K562 (cell line): ENCODE measurements at regions not wholly inside any gene's neighbourhood (a gene's known extent, or its start where the extent isn't known, plus 50 kb on each side); places are given as distances from the start of the nearest gene placed in this dataset.
A peak's percentile ranks its signal among the peaks of the same experiment; 100 is the strongest.

Experiments
- ARID2 ChIP-seq: fragments of 450-650 bp; IDR thresholded peaks from 2 replicates; pipeline ENCODE4 v1.6.1; 2017; ENCODE audit warnings: antibody characterized with exemption, mild to moderate bottlenecking
- ARNT ChIP-seq, 2 experiments: fragments of 450-650 bp; IDR thresholded peaks; 2 replicates each; pipeline ENCODE4 v1.6.1; 2016; ENCODE audit warnings: mild to moderate bottlenecking in 1 of 2
- ATF4 ChIP-seq: fragments of 450-650 bp; formaldehyde crosslinking; IDR thresholded peaks from 2 replicates; pipeline ENCODE4 v1.4.0; 2022; ENCODE audit warnings: mild to moderate bottlenecking, moderate library complexity
- BACH1 ChIP-seq: fragments of 200-800 bp; sonication (Bioruptor generic); IDR thresholded peaks from 2 replicates; pipeline ENCODE4 v1.6.1; 2016; ENCODE audit warnings: missing genetic modification characterization, missing compliant biosample characterization
- BCL6 ChIP-seq: fragments of 250-450 bp; sonication (Bioruptor Pico); IDR thresholded peaks from 2 replicates; pipeline ENCODE4 v1.4.0; 2020
- BCOR ChIP-seq: fragments of 450-650 bp; IDR thresholded peaks from 2 replicates; pipeline ENCODE4 v1.6.1; 2016
- BRD9 ChIP-seq: fragments of 450-650 bp; IDR thresholded peaks from 2 replicates; pipeline ENCODE4 v1.6.1; 2018; ENCODE audit warnings: low read depth; ENCODE audit not compliant: partially characterized antibody
- CREM ChIP-seq: IDR thresholded peaks from 2 replicates; pipeline ENCODE4 v1.6.1; 2014; ENCODE audit warnings: antibody characterized with exemption, low read depth
- FOSL1 ChIP-seq: fragments of 200-800 bp; sonication (Bioruptor generic); conservative IDR thresholded peaks from 2 replicates; pipeline ENCODE4 v1.6.1; 2016; ENCODE audit warnings: missing genetic modification characterization, missing compliant biosample characterization
- FOXA1 ChIP-seq: fragments of 450-650 bp; IDR thresholded peaks from 2 replicates; pipeline ENCODE4 v1.6.1; 2016; ENCODE audit warnings: mild to moderate bottlenecking, borderline replicate concordance
- FOXJ3 ChIP-seq: sonication (generic); formaldehyde crosslinking; IDR thresholded peaks from 2 replicates; pipeline ENCODE4 v1.4.0; 2020; ENCODE audit warnings: mild to moderate bottlenecking, missing genetic modification reagents
- HCFC1 ChIP-seq: IDR thresholded peaks from 2 replicates; pipeline ENCODE4 v1.6.1; 2012; ENCODE audit warnings: low read depth, low read length, improper control_type of control experiment
- HDAC2 ChIP-seq: fragments of 450-650 bp; IDR thresholded peaks from 2 replicates; pipeline ENCODE4 v1.6.1; 2016; ENCODE audit warnings: mild to moderate bottlenecking
- HDAC3 ChIP-seq: fragments of 450-650 bp; IDR thresholded peaks from 2 replicates; pipeline ENCODE4 v1.6.1; 2018; ENCODE audit warnings: borderline replicate concordance, mild to moderate bottlenecking, moderate library complexity; ENCODE audit not compliant: partially characterized antibody
- HLTF ChIP-seq: fragments of 450-650 bp; IDR thresholded peaks from 2 replicates; pipeline ENCODE4 v1.6.1; 2016
- HMG20B ChIP-seq: fragments of 250-450 bp; sonication (Bioruptor Pico); IDR thresholded peaks from 2 replicates; pipeline ENCODE4 v1.5.0; 2021; ENCODE audit warnings: mild to moderate bottlenecking
- NBN ChIP-seq: fragments of 450-650 bp; IDR thresholded peaks from 2 replicates; pipeline ENCODE4 v1.6.1; 2016; ENCODE audit warnings: low read depth, mild to moderate bottlenecking
- NFIC ChIP-seq: fragments of 450-650 bp; IDR thresholded peaks from 2 replicates; pipeline ENCODE4 v1.6.1; 2017; ENCODE audit warnings: mild to moderate bottlenecking, inconsistent platforms
- SMAD3 ChIP-seq: fragments of 450-650 bp; formaldehyde crosslinking; conservative IDR thresholded peaks from 2 replicates; pipeline ENCODE4 v1.4.0; 2020; ENCODE audit warnings: mild to moderate bottlenecking
- SMARCA4 ChIP-seq: fragments of 450-650 bp; IDR thresholded peaks from 2 replicates; pipeline ENCODE4 v1.6.1; 2016
- STAT5A ChIP-seq: IDR thresholded peaks from 2 replicates; pipeline ENCODE4 v1.6.1; 2012; ENCODE audit warnings: low read length, inconsistent platforms, borderline replicate concordance
- TCF3 ChIP-seq: sonication (generic); formaldehyde crosslinking; IDR thresholded peaks from 2 replicates; pipeline ENCODE4 v1.4.0; 2020; ENCODE audit warnings: mild to moderate bottlenecking, missing genetic modification reagents
- TCFL5 ChIP-seq: fragments of 250-450 bp; sonication (Bioruptor Pico); conservative IDR thresholded peaks from 2 replicates; pipeline ENCODE4 v1.6.1; 2021; ENCODE audit warnings: mild to moderate bottlenecking, moderate library complexity, matching md5 sums
- YY1 ChIP-seq, 3 experiments: IDR thresholded peaks; 2 replicates each; pipeline ENCODE4 v1.6.1; 2011; ENCODE audit warnings: low read length in 2 of 3, mild to moderate bottlenecking in 2 of 3, moderate library complexity in 2 of 3, borderline replicate concordance in 1 of 3, control low read depth in 1 of 3, low read depth in 1 of 3; ENCODE audit not compliant: insufficient read depth in 3 of 3, insufficient replicate concordance in 2 of 3, control insufficient read depth in 1 of 3, insufficient read length in 1 of 3; ENCODE audit errors: extremely low read depth in 1 of 3
- ZFPM2 ChIP-seq: fragments of 250-450 bp; sonication (Bioruptor Pico); IDR thresholded peaks from 2 replicates; pipeline ENCODE4 v1.5.1; 2022; ENCODE audit warnings: mild to moderate bottlenecking
- ZNF140 ChIP-seq: fragments of 250-450 bp; sonication (Bioruptor Pico); IDR thresholded peaks from 2 replicates; pipeline ENCODE4 v1.8.0; 2021; ENCODE audit warnings: moderate library complexity, mild to moderate bottlenecking, inconsistent platforms
- ZNF175 ChIP-seq: fragments of 200-800 bp; sonication (Bioruptor generic); IDR thresholded peaks from 2 replicates; pipeline ENCODE4 v1.6.1; 2016; ENCODE audit warnings: low read depth, mild to moderate bottlenecking, missing genetic modification characterization, missing compliant biosample characterization
- ZNF311 ChIP-seq: fragments of 250-450 bp; sonication (Bioruptor Pico); IDR thresholded peaks from 2 replicates; pipeline ENCODE4 v1.4.0; 2020; ENCODE audit warnings: mild to moderate bottlenecking, moderate library complexity
- ZNF316 ChIP-seq: fragments of 450-650 bp; IDR thresholded peaks from 2 replicates; pipeline ENCODE4 v1.6.1; 2016
- ZNF444 ChIP-seq: fragments of 250-450 bp; sonication (Bioruptor Pico); IDR thresholded peaks from 2 replicates; pipeline ENCODE4 v1.4.0; 2020; ENCODE audit warnings: mild to moderate bottlenecking, moderate library complexity
- ZNF766 ChIP-seq: fragments of 200-800 bp; sonication (Bioruptor generic); conservative IDR thresholded peaks from 2 replicates; pipeline ENCODE4 v1.6.1; 2016; ENCODE audit warnings: missing genetic modification characterization, missing compliant biosample characterization
- TF ChIP-seq, protein P1 (sequence below): sonication (generic); formaldehyde crosslinking; IDR thresholded peaks from 2 replicates; pipeline ENCODE4 v1.8.1; 2022; ENCODE audit warnings: missing genetic modification reagents

DNA sequence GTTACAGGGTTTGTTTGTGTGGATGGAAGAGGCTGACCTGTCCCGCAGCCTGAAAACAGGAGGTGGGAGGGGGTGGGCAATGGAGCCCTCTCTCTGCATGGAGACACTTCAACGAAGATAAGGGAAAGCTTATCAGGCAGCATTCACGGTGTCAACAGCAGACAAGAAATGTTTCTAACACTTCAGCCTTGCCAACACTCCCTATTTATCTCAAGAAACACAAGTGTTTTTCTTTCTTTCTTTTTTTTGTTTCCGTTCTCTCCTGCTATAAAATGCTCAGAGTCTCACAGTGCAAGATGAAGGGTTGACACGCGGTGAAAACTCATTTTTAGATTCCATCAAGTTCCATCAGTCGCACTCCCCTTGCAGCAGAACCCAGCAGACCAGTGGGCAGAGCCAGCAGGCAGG lies 594.4 kb downstream of the MATN1 start (continued):
- no peak for TF ChIP-seq FOXJ3 (CRISPR knock-in tag)
- TF ChIP-seq SMAD3 (CRISPR knock-in tag) = 0 out of 2 replicates have a peak, but pooled peaks have one; percentile 48
- TF ChIP-seq ZNF140 = no peak
- peak; percentile 97 for TF ChIP-seq SMARCA4
- TF ChIP-seq BRD9 = no peak
- TF ChIP-seq ARID2 = no peak
- TF ChIP-seq TCF3 = peak; percentile 98
- TF ChIP-seq ZNF316 = no peak
- TF ChIP-seq ARNT (IDR thresholded peaks at IDR 0.05) = peak in 1 of 2 experiments; percentile 67; a peak in 2 of 4 replicates
- TF ChIP-seq ZNF766 (CRISPR knock-in tag) = peak; percentile 85
- no peak for TF ChIP-seq YY1 (IDR thresholded peaks at IDR 0.05; ENCODE audit: borderline replicate concordance in 1 of 3, control insufficient read depth in 1 of 3, extremely low read depth in 1 of 3, insufficient read depth in 3 of 3, insufficient read length in 1 of 3, insufficient replicate concordance in 2 of 3, low read depth in 1 of 3, low read length in 2 of 3)
- no peak for TF ChIP-seq ZFPM2
- no peak for TF ChIP-seq ZNF444 (CRISPR knock-in tag)
- TF ChIP-seq TCFL5 (CRISPR knock-in tag) = no peak
- TF ChIP-seq, protein P1, sequence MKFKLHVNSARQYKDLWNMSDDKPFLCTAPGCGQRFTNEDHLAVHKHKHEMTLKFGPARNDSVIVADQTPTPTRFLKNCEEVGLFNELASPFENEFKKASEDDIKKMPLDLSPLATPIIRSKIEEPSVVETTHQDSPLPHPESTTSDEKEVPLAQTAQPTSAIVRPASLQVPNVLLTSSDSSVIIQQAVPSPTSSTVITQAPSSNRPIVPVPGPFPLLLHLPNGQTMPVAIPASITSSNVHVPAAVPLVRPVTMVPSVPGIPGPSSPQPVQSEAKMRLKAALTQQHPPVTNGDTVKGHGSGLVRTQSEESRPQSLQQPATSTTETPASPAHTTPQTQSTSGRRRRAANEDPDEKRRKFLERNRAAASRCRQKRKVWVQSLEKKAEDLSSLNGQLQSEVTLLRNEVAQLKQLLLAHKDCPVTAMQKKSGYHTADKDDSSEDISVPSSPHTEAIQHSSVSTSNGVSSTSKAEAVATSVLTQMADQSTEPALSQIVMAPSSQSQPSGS (CRISPR knock-in tag) = no peak
- TF ChIP-seq CREM = peak; percentile 42; the same call in 1 of the 2 replicates
- peak; percentile 81 for TF ChIP-seq HDAC2
- peak; percentile 58; the same call in 1 of the 2 replicates for TF ChIP-seq NBN
- TF ChIP-seq BCOR = peak; percentile 75; the same call in 1 of the 2 replicates
- peak; percentile 70; the same call in 1 of the 2 replicates for TF ChIP-seq ATF4
- peak; percentile 89 for TF ChIP-seq NFIC
- peak; percentile 82 for TF ChIP-seq HDAC3
- no peak for TF ChIP-seq HMG20B
- peak; percentile 70; the same call in 1 of the 2 replicates for TF ChIP-seq HLTF
- no peak for TF ChIP-seq BACH1 (tag)
- TF ChIP-seq FOXA1 = no peak
- 0 out of 2 replicates have a peak, but pooled peaks have one; percentile 19 for TF ChIP-seq BCL6
- TF ChIP-seq HCFC1 = no peak
- TF ChIP-seq ZNF175 = no peak
- TF ChIP-seq STAT5A = peak; percentile 76
- peak; percentile 55; the same call in 1 of the 2 replicates for TF ChIP-seq FOSL1 (tag)
- no peak for TF ChIP-seq ZNF311 (CRISPR knock-in tag)
